ENCODE measurements at regions not wholly inside any gene's neighbourhood (a gene's known extent, or its start where the extent isn't known, plus 50 kb on each side); places are given as distances from the start of the nearest gene placed in this dataset.

- no peak for DNase-seq (ENCODE audit: low read depth)
These were observed 1017.4 kb downstream of the EFNB2 start for GRCh38 chr13:105518086-105518485.

DNA sequence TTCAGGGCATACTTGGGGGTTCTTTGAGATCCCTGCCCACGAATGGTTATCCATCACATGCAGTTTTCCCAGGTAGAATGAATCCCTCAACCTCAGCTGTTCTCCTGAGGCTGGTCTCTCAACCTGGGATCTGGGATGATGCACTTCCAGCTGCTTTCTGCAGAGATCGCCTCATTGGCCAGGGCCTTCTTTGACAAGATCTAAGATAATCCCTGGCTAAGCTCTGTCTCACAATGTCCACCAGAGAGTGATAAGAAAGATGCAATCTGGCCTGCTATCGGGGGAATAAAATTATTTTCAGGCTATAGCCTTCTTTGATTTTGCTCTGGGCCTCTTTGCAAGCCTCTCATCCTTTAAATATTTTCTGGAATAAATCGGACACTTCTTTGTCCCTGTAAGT lies 1021.1 kb downstream of the EFNB2 start:
- H3K4me3 ChIP-seq (ENCODE audit: low read length) = no peak overlapping the region
- TF ChIP-seq, protein P1, sequence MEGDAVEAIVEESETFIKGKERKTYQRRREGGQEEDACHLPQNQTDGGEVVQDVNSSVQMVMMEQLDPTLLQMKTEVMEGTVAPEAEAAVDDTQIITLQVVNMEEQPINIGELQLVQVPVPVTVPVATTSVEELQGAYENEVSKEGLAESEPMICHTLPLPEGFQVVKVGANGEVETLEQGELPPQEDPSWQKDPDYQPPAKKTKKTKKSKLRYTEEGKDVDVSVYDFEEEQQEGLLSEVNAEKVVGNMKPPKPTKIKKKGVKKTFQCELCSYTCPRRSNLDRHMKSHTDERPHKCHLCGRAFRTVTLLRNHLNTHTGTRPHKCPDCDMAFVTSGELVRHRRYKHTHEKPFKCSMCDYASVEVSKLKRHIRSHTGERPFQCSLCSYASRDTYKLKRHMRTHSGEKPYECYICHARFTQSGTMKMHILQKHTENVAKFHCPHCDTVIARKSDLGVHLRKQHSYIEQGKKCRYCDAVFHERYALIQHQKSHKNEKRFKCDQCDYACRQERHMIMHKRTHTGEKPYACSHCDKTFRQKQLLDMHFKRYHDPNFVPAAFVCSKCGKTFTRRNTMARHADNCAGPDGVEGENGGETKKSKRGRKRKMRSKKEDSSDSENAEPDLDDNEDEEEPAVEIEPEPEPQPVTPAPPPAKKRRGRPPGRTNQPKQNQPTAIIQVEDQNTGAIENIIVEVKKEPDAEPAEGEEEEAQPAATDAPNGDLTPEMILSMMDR (conservative IDR thresholded peaks at IDR 0.05; ENCODE audit: low read depth, low read length) = no peak
- no peak for DNase-seq (ENCODE audit: low read depth)

More at GRCh38 chr13:105518086-105518485, 1017.4 kb downstream of the EFNB2 start:
- TF ChIP-seq, protein P1 (conservative IDR thresholded peaks at IDR 0.05; ENCODE audit: low read depth, low read length) = no peak
- no peak overlapping the region for H3K4me3 ChIP-seq (ENCODE audit: low read length)

GRCh38 chr13:105513448-105513847 lies 1022.0 kb downstream of the EFNB2 start:
- no peak for DNase-seq (ENCODE audit: low read depth)
- TF ChIP-seq, protein P1 (conservative IDR thresholded peaks at IDR 0.05; ENCODE audit: low read depth, low read length) = no peak
- no peak overlapping the region for H3K4me3 ChIP-seq (ENCODE audit: low read length)

GRCh38 chr13:105509981-105510762 lies 1025.3 kb downstream of the EFNB2 start:
- no peak overlapping the region for H3K4me3 ChIP-seq (ENCODE audit: low read length)
- TF ChIP-seq, protein P1 (conservative IDR thresholded peaks at IDR 0.05; ENCODE audit: low read depth, low read length) = no peak
- DNase-seq (ENCODE audit: low read depth) = no peak

DNA sequence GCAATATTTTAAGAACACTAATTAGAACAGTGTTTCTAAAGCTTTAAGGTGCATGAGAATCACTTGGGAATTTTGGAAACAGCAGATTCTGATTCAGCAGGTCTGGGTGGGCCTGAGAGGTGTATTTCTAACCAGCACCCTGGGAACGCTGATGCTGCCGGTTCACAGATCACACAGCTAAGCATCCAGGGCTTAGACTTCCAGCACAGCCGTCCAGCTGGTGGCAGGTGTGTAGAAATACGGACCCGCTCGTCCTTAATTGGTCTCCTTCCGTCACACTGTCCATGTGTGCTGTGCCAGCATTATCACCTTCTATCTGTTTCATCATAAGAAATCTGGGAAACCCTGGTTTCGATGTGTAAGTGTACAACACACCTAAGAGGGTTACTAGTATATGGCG lies 1029.0 kb downstream of the EFNB2 start:
- no peak for DNase-seq (ENCODE audit: low read depth)
- no peak overlapping the region for H3K4me3 ChIP-seq (ENCODE audit: low read length)
- TF ChIP-seq, protein P1 (conservative IDR thresholded peaks at IDR 0.05; ENCODE audit: low read depth, low read length) = no peak

- TF ChIP-seq, protein P1 (conservative IDR thresholded peaks at IDR 0.05; ENCODE audit: low read depth, low read length) = no peak
- no peak overlapping the region for H3K4me3 ChIP-seq (ENCODE audit: low read length)
- no peak for DNase-seq (ENCODE audit: low read depth)
These were observed 1033.3 kb downstream of the EFNB2 start for GRCh38 chr13:105502193-105502592.

DNA sequence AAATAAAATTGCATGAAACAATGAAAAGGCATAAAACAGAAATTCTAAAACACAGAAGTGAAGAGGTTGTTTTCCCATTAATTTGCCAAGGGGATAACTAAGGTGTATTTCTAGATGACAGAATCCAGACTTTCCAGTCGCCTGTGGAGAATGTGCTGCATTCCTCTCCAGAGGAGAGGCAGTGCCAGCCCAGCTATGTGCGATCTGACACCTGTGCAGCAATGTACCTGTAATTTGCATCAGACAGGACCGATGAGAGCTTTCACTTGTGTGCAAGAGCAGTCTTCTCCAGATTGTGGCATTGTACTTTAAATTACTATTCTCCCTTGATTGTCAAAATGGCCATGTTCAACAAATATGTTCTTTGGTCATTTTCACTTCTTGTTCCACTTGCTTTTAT lies 1037.9 kb downstream of the EFNB2 start:
- no peak for DNase-seq (ENCODE audit: low read depth)
- TF ChIP-seq, protein P1 (conservative IDR thresholded peaks at IDR 0.05; ENCODE audit: low read depth, low read length) = no peak
- no peak overlapping the region for H3K4me3 ChIP-seq (ENCODE audit: low read length)

Measured in retinal pigment epithelial cell (primary cell).